K562 (cell line): ENCODE measurements at regions not wholly inside any gene's neighbourhood (a gene's known extent, or its start where the extent isn't known, plus 50 kb on each side); places are given as distances from the start of the nearest gene placed in this dataset.

ENCODE experiments used
- BRF1 ChIP-seq: IDR thresholded peaks from 3 replicates; pipeline ENCODE4 v1.6.1; 2011; ENCODE audit warnings: borderline replicate concordance, mild to moderate bottlenecking; ENCODE audit not compliant: insufficient read length; ENCODE audit errors: extremely low read depth
- CBX3 ChIP-seq, 2 experiments: IDR thresholded peaks; 1 replicate in 1 of 2; 2 replicates in 1 of 2; pipeline ENCODE4 v1.6.1; 2012; ENCODE audit warnings: inconsistent platforms in 2 of 2, low read length in 2 of 2, borderline replicate concordance in 1 of 2, control low read depth in 1 of 2
- CSDE1 ChIP-seq, 2 experiments: fragments of 450-650 bp; IDR thresholded peaks; 2 replicates each; pipeline ENCODE4 v1.6.1; 2016; ENCODE audit warnings: mild to moderate bottlenecking in 1 of 2
- DEAF1 ChIP-seq: fragments of 450-650 bp; formaldehyde crosslinking; IDR thresholded peaks from 2 replicates; pipeline ENCODE4 v1.4.0; 2020; ENCODE audit warnings: mild to moderate bottlenecking, moderate library complexity
- FOS ChIP-seq: IDR thresholded peaks from 3 replicates; pipeline ENCODE4 v1.6.1; 2011; ENCODE audit not compliant: insufficient read length; ENCODE audit errors: extremely low read depth
- HMGXB4 ChIP-seq: sonication (generic); formaldehyde crosslinking; IDR thresholded peaks from 2 replicates; pipeline ENCODE4 v1.8.1; 2023; ENCODE audit warnings: mild to moderate bottlenecking, missing genetic modification reagents
- KAT7 ChIP-seq: sonication (generic); formaldehyde crosslinking; IDR thresholded peaks from 2 replicates; pipeline ENCODE4 v1.8.0; 2022; ENCODE audit warnings: missing genetic modification reagents, mild to moderate bottlenecking, borderline replicate concordance
- MCM5 ChIP-seq: fragments of 450-650 bp; IDR thresholded peaks from 2 replicates; pipeline ENCODE4 v1.6.1; 2016; ENCODE audit warnings: low read depth
- NFIC ChIP-seq: fragments of 450-650 bp; IDR thresholded peaks from 2 replicates; pipeline ENCODE4 v1.6.1; 2017; ENCODE audit warnings: mild to moderate bottlenecking, inconsistent platforms
- USF1 ChIP-seq: sonication (generic); formaldehyde crosslinking; IDR thresholded peaks from 2 replicates; pipeline ENCODE4 v1.9.0; 2022; ENCODE audit warnings: mild to moderate bottlenecking, missing genetic modification reagents
- USF2 ChIP-seq: sonication (generic); formaldehyde crosslinking; IDR thresholded peaks from 2 replicates; pipeline ENCODE4 v1.5.0; 2020; ENCODE audit warnings: missing genetic modification reagents
- ZBTB40 ChIP-seq, 2 experiments: fragments of 450-650 bp in 1 of 2; sonication (generic) in 1 of 2; formaldehyde crosslinking in 1 of 2; IDR thresholded peaks; 2 replicates each; pipeline versions ENCODE4 v1.7.1 to v1.9.0; 2016 to 2022; ENCODE audit warnings: inconsistent platforms in 1 of 2, mild to moderate bottlenecking in 1 of 2, missing genetic modification reagents in 1 of 2
- ZC3H11A ChIP-seq: IDR thresholded peaks from 2 replicates; pipeline ENCODE4 v1.6.1; 2012; ENCODE audit warnings: low read depth, low read length, improper control_type of control experiment

- peak; percentile 96 for TF ChIP-seq ZBTB40 (IDR thresholded peaks at IDR 0.05)
- TF ChIP-seq ZBTB40 (CRISPR knock-in tag; IDR thresholded peaks at IDR 0.05): peak; percentile 96
- TF ChIP-seq FOS: peak; percentile 5
- TF ChIP-seq KAT7 (CRISPR knock-in tag): no peak
- no peak for TF ChIP-seq HMGXB4 (CRISPR knock-in tag)
- TF ChIP-seq ZC3H11A: no peak
- TF ChIP-seq USF1 (CRISPR knock-in tag): peak; percentile 94
- no peak for TF ChIP-seq CSDE1 (IDR thresholded peaks at IDR 0.05)
- no peak for TF ChIP-seq DEAF1 (CRISPR knock-in tag)
- TF ChIP-seq NFIC: peak; percentile 65
- peak; percentile 79 for TF ChIP-seq USF2 (CRISPR knock-in tag)
- no peak for TF ChIP-seq MCM5
- TF ChIP-seq CBX3 (IDR thresholded peaks at IDR 0.05; ENCODE audit: borderline replicate concordance in 1 of 2, low read length in 2 of 2): peak in 1 of 2 experiments; percentile 94; a peak in 1 of 3 replicates
- TF ChIP-seq BRF1: no peak
Observed at GRCh38 chr12:116421785-116422538, 137.2 kb upstream of the MAP1LC3B2 start (continued).
